ENCODE measurements at regions not wholly inside any gene's neighbourhood (a gene's known extent, or its start where the extent isn't known, plus 50 kb on each side); places are given as distances from the start of the nearest gene placed in this dataset.

DNA sequence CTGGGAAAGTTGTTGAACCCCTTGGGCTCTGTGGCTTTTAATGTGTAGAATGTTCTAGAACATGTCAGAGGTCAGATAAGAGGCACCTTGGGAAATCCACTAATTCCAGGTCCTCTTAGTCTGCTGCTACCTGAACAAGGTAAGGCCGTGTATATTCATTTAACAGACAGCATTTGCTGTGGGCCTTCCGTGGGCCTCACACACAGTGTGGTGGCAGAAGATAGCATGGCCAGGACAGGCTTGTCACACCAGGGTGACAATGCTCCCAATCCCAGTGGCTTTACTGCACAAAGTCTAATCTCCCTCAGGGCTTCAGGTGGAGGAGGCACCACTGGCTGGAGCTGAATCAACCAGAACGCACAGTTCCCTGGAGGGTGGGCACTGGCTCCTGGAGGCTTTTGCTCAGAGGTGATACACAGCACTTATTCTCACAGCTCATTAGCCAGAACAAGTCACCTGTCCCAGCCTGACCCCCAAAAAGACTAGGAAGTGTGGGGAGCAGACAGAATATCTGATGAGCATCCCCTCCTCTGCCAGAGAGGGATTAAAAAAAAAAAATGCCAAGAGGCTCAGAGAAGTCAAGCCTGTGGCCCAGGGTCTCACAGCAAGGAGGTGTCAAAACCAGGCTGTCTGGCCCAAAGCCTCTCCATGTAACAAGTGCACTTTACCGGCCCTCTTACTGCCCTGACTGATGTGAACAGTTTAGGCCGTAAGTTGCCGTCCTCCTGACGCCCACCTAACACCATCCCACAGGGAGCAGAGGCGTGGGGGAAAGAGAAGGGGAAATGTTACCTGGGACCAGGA, 216.9 kb upstream of the RAB6C start:
- Histone ChIP-seq H3K27ac (ENCODE audit: low read depth, low read length) (no peak overlapping the region), H3K4me3 (ENCODE audit: insufficient read depth, low read length) (no peak overlapping the region), H3K4me1 (ENCODE audit: insufficient read depth, low read length) (no peaks in the 10 kb centered on the region), H4K20me1 (ENCODE audit: insufficient read depth, low read length) (no peaks in the 10 kb centered on the region), H3K4me2 (ENCODE audit: insufficient read depth, low read length) (no peak overlapping the region), H3K36me3 (ENCODE audit: insufficient read depth, low read length) (no peaks in the 10 kb centered on the region), H2AFZ (ENCODE audit: low read length) (no peak overlapping the region), H3K9me3 (ENCODE audit: low read depth, low read length) (no peaks in the 10 kb centered on the region), H3K79me2 (ENCODE audit: insufficient read depth, low read length) (no peaks in the 10 kb centered on the region), H3K27me3 (ENCODE audit: insufficient read depth, low read length) (no peaks in the 10 kb centered on the region)
- DNase-seq (ENCODE audit: insufficient read length, low spot score, missing footprints), result no peak
- no peak for TF ChIP-seq CTCF (IDR thresholded peaks at IDR 0.05; ENCODE audit: extremely low read depth, low read depth, low read length)

DNA sequence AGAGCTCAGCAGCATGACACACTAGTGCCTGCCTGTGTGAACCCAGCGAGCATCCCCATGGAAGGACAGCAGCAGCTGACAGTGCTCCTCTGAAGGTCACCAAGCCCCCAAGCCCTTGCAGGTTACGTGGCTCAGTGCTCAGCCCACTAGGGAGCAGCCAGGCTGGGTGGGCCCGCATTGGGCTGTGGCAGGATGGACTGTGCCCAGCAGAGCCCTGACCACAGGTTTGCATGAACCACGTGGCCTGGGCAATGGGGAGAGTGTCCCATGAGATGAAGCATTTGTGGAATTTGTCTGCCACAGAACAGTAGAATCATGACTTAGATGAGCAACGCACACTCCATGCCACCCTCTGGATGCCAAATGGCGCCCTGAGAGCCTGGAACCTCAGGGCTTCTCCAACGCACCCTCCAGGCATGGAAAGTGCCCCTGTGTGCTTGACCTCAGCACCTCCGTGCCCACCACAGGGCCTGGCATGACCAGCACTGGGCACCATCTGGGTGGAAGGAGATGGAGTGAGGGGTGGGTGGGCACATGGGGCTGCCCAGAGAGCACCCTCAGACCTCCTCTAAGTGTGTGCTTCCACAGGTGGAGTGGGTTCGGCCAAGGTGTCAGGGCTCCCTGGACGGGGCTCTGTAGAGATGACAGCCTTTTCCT, 216.1 kb upstream of the RAB6C start:
- H3K27me3 ChIP-seq (ENCODE audit: insufficient read depth, low read length), result no peaks in the 10 kb centered on the region
- TF ChIP-seq CTCF (IDR thresholded peaks at IDR 0.05; ENCODE audit: extremely low read depth, low read depth, low read length), result no peak
- no peaks in the 10 kb centered on the region for H3K79me2 ChIP-seq (ENCODE audit: insufficient read depth, low read length)
- H3K9me3 ChIP-seq (ENCODE audit: low read depth, low read length), result peaks cover 2% of the 10 kb centered on the region
- H3K27ac ChIP-seq (ENCODE audit: low read depth, low read length), result no peak overlapping the region
- H3K4me2 ChIP-seq (ENCODE audit: insufficient read depth, low read length), result no peak overlapping the region
- no peaks in the 10 kb centered on the region for H3K4me1 ChIP-seq (ENCODE audit: insufficient read depth, low read length)
- H3K36me3 ChIP-seq (ENCODE audit: insufficient read depth, low read length), result no peaks in the 10 kb centered on the region
- H3K4me3 ChIP-seq (ENCODE audit: insufficient read depth, low read length), result no peak overlapping the region
- no peak for DNase-seq (ENCODE audit: insufficient read length, low spot score, missing footprints)
- H2AFZ ChIP-seq (ENCODE audit: low read length), result no peak overlapping the region
- no peaks in the 10 kb centered on the region for H4K20me1 ChIP-seq (ENCODE audit: insufficient read depth, low read length)

- H3K4me3 ChIP-seq (ENCODE audit: insufficient read depth, low read length), result no peak overlapping the region
- DNase-seq (ENCODE audit: insufficient read length, low spot score, missing footprints), result no peak
- H3K27ac ChIP-seq (ENCODE audit: low read depth, low read length), result no peak overlapping the region
- no peak overlapping the region for H2AFZ ChIP-seq (ENCODE audit: low read length)
- H3K36me3 ChIP-seq (ENCODE audit: insufficient read depth, low read length), result no peaks in the 10 kb centered on the region
- no peak overlapping the region for H3K4me2 ChIP-seq (ENCODE audit: insufficient read depth, low read length)
- H4K20me1 ChIP-seq (ENCODE audit: insufficient read depth, low read length), result no peaks in the 10 kb centered on the region
- H3K4me1 ChIP-seq (ENCODE audit: insufficient read depth, low read length), result no peaks in the 10 kb centered on the region
- H3K27me3 ChIP-seq (ENCODE audit: insufficient read depth, low read length), result no peaks in the 10 kb centered on the region
- H3K9me3 ChIP-seq (ENCODE audit: low read depth, low read length), result peaks cover 2% of the 10 kb centered on the region
- H3K79me2 ChIP-seq (ENCODE audit: insufficient read depth, low read length), result no peaks in the 10 kb centered on the region
- no peak for TF ChIP-seq CTCF (IDR thresholded peaks at IDR 0.05; ENCODE audit: extremely low read depth, low read depth, low read length)
Measured at GRCh38 chr2:129763966-129764365, 215.5 kb upstream of the RAB6C start.
